Spinal cord (tissue), 9 donors: ENCODE measurements at regions not wholly inside any gene's neighbourhood (a gene's known extent, or its start where the extent isn't known, plus 50 kb on each side); places are given as distances from the start of the nearest gene placed in this dataset.

Experiments
- DNase-seq, 6 donors: peaks; one replicate each; pipeline versions ENCODE4 v3.0.0 to v3.0.0-alpha.2; 2013 to 2015; ENCODE audit warnings: low spot score in 6 of 6, low read depth in 4 of 6
- H3K27ac ChIP-seq: one replicate; pipeline ENCODE4 v1.5.1; 2013; ENCODE audit warnings: low read depth, low read length, control low read depth
- H3K27me3 ChIP-seq: one replicate; pipeline ENCODE4 v1.6.1; 2013; ENCODE audit warnings: low read length; ENCODE audit not compliant: control insufficient read depth, insufficient read depth
- H3K36me3 ChIP-seq: one replicate; pipeline ENCODE4 v1.6.1; 2013; ENCODE audit warnings: low read length; ENCODE audit not compliant: control insufficient read depth, insufficient read depth
- H3K4me1 ChIP-seq: one replicate; pipeline ENCODE4 v1.6.1; 2013; ENCODE audit warnings: low read length; ENCODE audit not compliant: control insufficient read depth, insufficient read depth
- H3K4me3 ChIP-seq: one replicate; pipeline ENCODE4 v1.5.1; 2013; ENCODE audit warnings: low read depth, low read length, control low read depth
- H3K9me3 ChIP-seq: one replicate; pipeline ENCODE4 v1.6.1; 2013; ENCODE audit warnings: low read length; ENCODE audit not compliant: control insufficient read depth, insufficient read depth
- WGBS: methylation state at CpG from one replicate; pipeline ENCODE4 v1.1.5; 2013; ENCODE audit warnings: missing lambda C conversion rate; ENCODE audit not compliant: insufficient coverage; 5-methylcytosine and 5-hydroxymethylcytosine counted together
- donor health status: healthy.

DNA sequence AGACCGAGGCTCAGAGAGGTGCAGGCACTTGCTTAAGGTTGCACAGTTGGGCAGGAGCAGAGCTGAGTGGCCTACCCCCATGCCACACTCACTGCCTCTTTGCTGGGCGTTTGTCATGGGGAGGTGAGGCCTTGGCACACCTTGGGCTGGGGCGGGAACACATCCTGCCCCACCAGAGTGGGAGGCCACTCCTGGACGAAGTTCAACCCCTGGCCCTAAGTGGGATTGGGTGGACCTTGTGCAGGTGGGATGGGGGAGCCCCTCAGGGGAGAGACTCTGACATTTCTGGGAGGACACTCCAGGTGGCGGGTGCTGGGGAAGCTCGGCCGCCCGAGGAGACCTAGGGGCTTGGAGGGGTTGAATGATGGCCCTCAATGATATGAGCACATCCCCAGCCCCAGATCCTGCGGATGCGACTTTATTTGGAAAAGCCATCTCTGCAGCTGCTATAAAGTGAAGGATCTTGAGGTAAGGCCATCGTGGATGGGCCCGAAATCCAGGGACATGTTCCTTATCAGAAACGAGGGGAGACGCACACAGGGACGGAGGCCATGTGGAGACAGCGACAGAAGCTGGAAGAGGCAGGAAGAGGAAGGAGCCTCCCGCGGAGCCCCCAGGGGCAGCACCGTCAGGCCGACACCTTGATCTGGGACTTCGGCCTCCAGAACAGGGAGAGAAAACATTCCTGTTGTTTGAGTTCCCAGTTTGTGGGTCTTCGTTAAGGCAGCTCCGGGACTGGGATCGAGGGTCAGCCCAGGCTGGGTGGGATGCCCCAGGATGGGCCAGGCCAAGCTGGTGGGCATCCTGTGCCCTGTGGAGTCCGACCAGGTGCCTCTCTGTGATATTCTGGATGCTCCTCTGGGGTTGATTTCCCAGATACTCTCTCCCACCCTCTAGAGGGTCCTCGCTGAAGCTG lies 111.6 kb upstream of the LRPAP1 start:
- Histone ChIP-seq H3K4me3 (no peak overlapping the region), H3K4me1 (no peaks in the 10 kb centered on the region), H3K27me3 (no peaks in the 10 kb centered on the region), H3K36me3 (no peaks in the 10 kb centered on the region), H3K27ac (no peak overlapping the region), H3K9me3 (peaks cover 3% of the 10 kb centered on the region)
- no peak for DNase-seq
- 88% methylated on average over 24 of the region's 26 CpGs for WGBS

DNA sequence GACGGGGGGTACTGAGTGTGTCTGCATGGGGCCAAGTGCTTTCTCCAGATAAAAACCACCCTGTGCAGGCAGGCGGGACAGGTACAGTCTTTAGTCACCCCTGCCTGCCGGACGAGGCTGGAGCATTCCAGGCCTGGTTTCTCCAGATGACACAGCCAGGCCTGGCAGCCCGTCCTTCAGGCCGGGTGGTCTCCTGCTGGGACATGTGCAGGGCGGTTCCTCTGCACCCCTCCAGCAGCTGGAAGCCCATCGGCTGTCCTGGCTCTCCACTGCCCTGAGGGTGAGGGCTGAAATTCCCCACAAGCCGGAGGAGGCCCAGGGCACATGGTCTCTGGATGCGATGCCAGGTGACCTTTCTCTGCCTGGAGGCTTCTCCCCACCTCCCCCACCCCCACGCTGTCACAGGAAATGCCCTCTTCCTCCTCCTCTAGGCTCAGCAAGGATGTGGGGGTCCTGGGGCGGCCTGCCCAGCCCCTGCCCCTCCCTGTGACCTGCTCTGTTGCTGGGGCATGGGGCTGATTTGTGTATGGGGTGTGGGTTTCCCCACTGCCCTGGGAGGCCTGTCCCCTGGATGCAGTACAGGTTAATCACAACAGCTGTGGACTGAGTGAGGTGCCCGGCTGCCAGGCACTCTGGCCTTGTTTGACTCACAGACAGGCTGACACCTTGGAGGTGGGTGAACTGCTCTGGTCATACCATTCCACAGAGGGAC lies 110.7 kb upstream of the LRPAP1 start:
- no peak for DNase-seq
- H3K27ac ChIP-seq: no peak overlapping the region
- no peaks in the 10 kb centered on the region for H3K36me3 ChIP-seq
- H3K9me3 ChIP-seq: peaks cover 3% of the 10 kb centered on the region
- H3K27me3 ChIP-seq: no peaks in the 10 kb centered on the region
- WGBS: 79% methylated on average over 9 of the region's 13 CpGs
- no peaks in the 10 kb centered on the region for H3K4me1 ChIP-seq
- H3K4me3 ChIP-seq: no peak overlapping the region

- H3K9me3 ChIP-seq: peaks cover 3% of the 10 kb centered on the region
- 95% methylated on average over 52 of the region's 66 CpGs for WGBS
- no peaks in the 10 kb centered on the region for H3K27me3 ChIP-seq
- H3K36me3 ChIP-seq: no peaks in the 10 kb centered on the region
- H3K27ac ChIP-seq: no peak overlapping the region
- H3K4me1 ChIP-seq: peaks cover 7% of the 10 kb centered on the region
- no peak overlapping the region for H3K4me3 ChIP-seq
- DNase-seq: no peak
Measured at GRCh38 chr4:3642056-3642630, 109.9 kb upstream of the LRPAP1 start.

DNA sequence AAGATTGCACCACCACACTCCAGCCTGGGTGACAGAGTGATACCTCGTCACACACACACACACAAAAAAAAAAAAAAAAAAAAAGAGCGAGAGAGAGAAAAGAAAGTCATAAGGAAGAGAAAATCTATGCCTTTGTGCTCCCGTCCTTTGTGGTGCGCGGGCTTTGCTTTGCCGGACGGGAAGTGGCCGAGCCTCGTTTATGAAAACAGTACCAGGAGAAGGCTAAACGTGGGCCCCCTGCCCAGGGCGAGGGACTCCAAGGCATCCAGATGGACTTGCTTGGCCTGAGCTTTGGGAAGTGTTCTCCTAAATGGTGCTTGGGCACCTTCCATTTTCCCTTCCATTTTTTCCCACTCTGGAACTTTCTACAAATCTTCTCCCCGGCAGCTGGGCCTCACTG lies 109.3 kb upstream of the LRPAP1 start:
- no peak overlapping the region for H3K27ac ChIP-seq
- peaks cover 10% of the 10 kb centered on the region for H3K4me1 ChIP-seq
- WGBS: 94% methylated on average over 9 of the region's 12 CpGs
- DNase-seq: no peak
- peaks cover 5% of the 10 kb centered on the region for H3K9me3 ChIP-seq
- H3K27me3 ChIP-seq: no peaks in the 10 kb centered on the region
- no peak overlapping the region for H3K4me3 ChIP-seq
- no peaks in the 10 kb centered on the region for H3K36me3 ChIP-seq

DNA sequence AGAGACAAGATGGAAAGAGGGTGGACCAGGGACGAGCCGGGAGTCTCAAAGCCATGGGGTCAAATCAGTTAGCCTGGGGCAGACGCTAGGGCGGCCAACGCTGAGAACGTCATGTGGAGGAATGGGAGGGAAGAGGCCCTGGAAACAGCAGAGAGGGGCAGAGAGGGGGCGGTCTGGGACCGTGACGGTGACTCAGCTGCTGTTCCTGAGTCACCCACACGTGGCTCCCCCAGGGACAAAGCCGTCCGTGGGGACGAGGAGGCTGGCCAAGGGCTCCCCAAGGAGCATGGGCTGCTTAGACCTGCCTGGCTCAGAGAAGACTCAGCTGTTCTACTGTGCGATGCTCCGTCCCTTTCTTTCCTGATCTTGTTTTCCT lies 108.4 kb upstream of the LRPAP1 start:
- Histone ChIP-seq H3K4me1 (peaks cover 10% of the 10 kb centered on the region), H3K27ac (no peak overlapping the region), H3K27me3 (no peaks in the 10 kb centered on the region), H3K36me3 (no peaks in the 10 kb centered on the region), H3K9me3 (peaks cover 5% of the 10 kb centered on the region), H3K4me3 (no peak overlapping the region)
- DNase-seq: no peak
- WGBS: 57% methylated on average over 13 of the region's 15 CpGs

DNA sequence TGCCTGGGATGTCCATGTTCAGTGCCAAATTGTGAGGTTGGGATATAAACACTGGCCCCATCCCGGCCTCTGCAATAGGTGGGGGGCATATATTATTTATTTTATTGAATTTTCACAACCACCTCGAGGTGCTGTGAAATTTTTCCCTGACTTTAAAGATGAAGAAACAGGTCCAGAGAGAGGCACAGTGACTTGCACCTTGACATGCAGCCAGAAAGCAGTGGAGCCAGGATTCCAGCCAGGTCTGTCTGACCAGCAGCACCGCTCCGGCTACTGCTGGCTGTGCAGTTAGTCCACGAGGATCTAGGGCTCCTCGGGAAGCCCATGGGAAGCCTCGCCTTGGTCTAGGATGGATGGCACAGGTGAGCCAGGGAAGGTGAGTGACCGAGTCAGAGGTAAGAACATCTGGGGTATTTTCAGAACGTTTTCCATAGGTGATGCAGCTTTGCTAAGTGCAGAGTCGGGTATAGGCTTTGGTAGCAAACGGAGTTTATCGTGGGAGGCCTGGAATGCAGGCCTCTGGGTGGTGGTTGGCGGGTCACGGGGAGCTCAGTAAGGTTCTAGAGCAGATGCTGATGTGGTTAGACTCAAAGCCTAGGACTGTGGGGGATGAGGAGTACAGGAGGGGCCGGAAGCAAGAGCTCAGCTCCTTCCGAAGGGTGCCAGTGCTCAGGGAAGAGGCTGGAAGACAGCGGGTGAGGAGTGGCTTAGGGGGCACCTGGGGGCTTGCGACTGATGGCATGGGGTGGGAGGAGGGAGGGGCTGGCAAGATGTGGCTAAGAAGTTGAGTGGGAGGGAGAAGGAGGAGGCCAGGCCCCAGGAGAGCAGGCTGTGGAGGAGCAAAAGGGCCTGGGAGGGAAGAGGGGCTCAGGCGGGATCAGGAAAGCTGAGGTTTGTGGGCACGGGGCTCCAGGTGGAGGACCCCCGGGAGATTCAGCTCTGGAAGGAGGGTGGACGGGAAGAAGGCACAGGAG lies 107.7 kb upstream of the LRPAP1 start:
- peaks cover 5% of the 10 kb centered on the region for H3K9me3 ChIP-seq
- peaks cover 10% of the 10 kb centered on the region for H3K4me1 ChIP-seq
- H3K27me3 ChIP-seq: no peaks in the 10 kb centered on the region
- WGBS: 90% methylated on average over 20 of the region's 22 CpGs
- DNase-seq: no peak
- H3K36me3 ChIP-seq: no peaks in the 10 kb centered on the region
- H3K4me3 ChIP-seq: no peak overlapping the region
- H3K27ac ChIP-seq: no peak overlapping the region

DNA sequence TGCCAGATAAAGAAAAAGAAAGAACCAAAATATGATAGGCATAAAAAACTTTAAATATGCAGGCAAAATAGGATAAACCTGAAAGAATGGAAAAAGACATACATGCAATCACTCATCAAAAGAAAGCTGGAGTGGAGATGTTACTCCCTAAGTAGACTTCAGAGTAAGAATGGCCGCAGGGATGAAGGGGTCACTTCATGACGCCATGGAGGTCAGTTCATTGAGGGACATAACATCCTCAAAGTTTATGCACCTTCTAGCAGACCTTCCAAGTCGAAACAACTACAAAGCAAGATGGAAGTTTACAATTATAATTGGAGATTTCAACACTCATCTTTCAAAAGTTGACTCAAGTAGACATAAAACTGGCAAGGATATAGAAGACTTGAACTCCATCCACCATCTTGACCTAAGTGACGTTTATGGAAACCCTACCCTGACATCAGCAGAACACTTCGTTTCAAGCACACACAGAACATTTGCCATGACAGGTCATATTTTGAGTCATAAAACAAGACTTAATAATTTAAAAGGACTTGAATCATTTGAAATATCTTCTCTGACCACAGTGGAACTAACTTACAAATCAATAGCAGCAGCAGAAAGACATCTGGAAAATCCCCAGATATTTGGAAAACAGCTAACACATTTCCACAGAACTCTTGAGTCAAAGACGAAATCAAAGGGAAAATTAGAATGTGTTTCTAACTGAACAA lies 106.0 kb upstream of the LRPAP1 start:
- Histone ChIP-seq H3K9me3 (peaks cover 5% of the 10 kb centered on the region), H3K27me3 (no peaks in the 10 kb centered on the region), H3K4me3 (no peak overlapping the region), H3K27ac (no peak overlapping the region), H3K4me1 (peaks cover 10% of the 10 kb centered on the region), H3K36me3 (no peaks in the 10 kb centered on the region)
- no peak for DNase-seq
- 80% methylated on average over 1 of the region's 6 CpGs for WGBS

GRCh38 chr4:3637326-3638016 lies 105.2 kb upstream of the LRPAP1 start:
- Histone ChIP-seq H3K4me3 (no peak overlapping the region), H3K4me1 (peaks cover 10% of the 10 kb centered on the region), H3K9me3 (peaks cover 5% of the 10 kb centered on the region), H3K27me3 (no peaks in the 10 kb centered on the region), H3K27ac (no peak overlapping the region), H3K36me3 (no peaks in the 10 kb centered on the region)
- 49% methylated on average over 13 of the region's 19 CpGs for WGBS
- DNase-seq: peak in 2 of 6 donors; percentile 45 to 66
